Body of pancreas (tissue), 4 donors: ENCODE measurements at regions not wholly inside any gene's neighbourhood (a gene's known extent, or its start where the extent isn't known, plus 50 kb on each side); places are given as distances from the start of the nearest gene placed in this dataset.

ENCODE experiments used
- ATAC-seq: fragments of 150-250 bp; one replicate; pipeline ENCODE4 v1.9.1; 2016
- DNase-seq, 4 donors: peaks; one replicate each; pipeline ENCODE4 v3.0.0-alpha.2; 2019
- H3K27ac ChIP-seq, 4 donors: fragments of 200-600 bp; sonication (generic); 1 replicate in 3 of 4; 2 replicates in 1 of 4; pipeline versions ENCODE4 v1.5.1 to v1.6.1; 2016 to 2019; ENCODE audit warnings: mild to moderate bottlenecking in 1 of 4, mixed read lengths in 1 of 4, moderate library complexity in 1 of 4
- H3K27me3 ChIP-seq, 2 donors: fragments of 200-600 bp; sonication (generic); one replicate each; pipeline ENCODE4 v1.6.0; 2016; ENCODE audit warnings: mild to moderate bottlenecking in 1 of 2
- H3K36me3 ChIP-seq, 2 donors: fragments of 200-600 bp; sonication (generic); replicated peaks in 1 of 2; 2 replicates each; pipeline ENCODE4 v1.5.1; 2016; ENCODE audit warnings: low read depth in 2 of 2; ENCODE audit not compliant: insufficient read depth in 1 of 2
- H3K4me1 ChIP-seq: fragments of 200-600 bp; sonication (generic); one replicate; pipeline ENCODE4 v1.6.0; 2016
- H3K4me3 ChIP-seq, 2 donors: fragments of 200-600 bp; sonication (generic); 1 replicate in 1 of 2; 2 replicates in 1 of 2; pipeline ENCODE4 v1.5.1; 2016 to 2019
- H3K9me3 ChIP-seq, 3 donors: fragments of 200-600 bp; sonication (generic); 1 replicate in 2 of 3; 2 replicates in 1 of 3; pipeline ENCODE4 v1.5.1; 2016
- CTCF ChIP-seq, 7 experiments: fragments of 450-650 bp in 4 of 7; fragments of 200-600 bp in 3 of 7; sonication (generic) in 3 of 7; IDR thresholded peaks; one replicate each; pipeline ENCODE4 v1.5.1; 2016 to 2019; ENCODE audit warnings: antibody characterized with exemption in 7 of 7
- POLR2A ChIP-seq, 3 donors: fragments of 450-650 bp; IDR thresholded peaks; one replicate each; pipeline ENCODE4 v1.6.1; 2016; ENCODE audit warnings: antibody characterized with exemption in 3 of 3, mild to moderate bottlenecking in 2 of 3
- WGBS, 2 donors: methylation state at CpG; one replicate each; pipeline ENCODE4 v1.1.5; 2017; 5-methylcytosine and 5-hydroxymethylcytosine counted together
- intact Hi-C: fragments of 100-400 bp; cut with DNase I; formaldehyde crosslinking; loops from one replicate; pipeline ENCODE4 v1.15.1; 2023

- no peak for TF ChIP-seq POLR2A (IDR thresholded peaks at IDR 0.05)
- no peak for TF ChIP-seq CTCF (IDR thresholded peaks at IDR 0.05)
- no peak overlapping the region for H3K4me3 ChIP-seq
- no peak overlapping the region for H3K27ac ChIP-seq
- H3K9me3 ChIP-seq = no peaks in the 10 kb centered on the region
- intact Hi-C loops = no loop called here
- H3K36me3 ChIP-seq = no peaks in the 10 kb centered on the region
- no peaks in the 10 kb centered on the region for H3K4me1 ChIP-seq
- H3K27me3 ChIP-seq = no peaks in the 10 kb centered on the region
- WGBS, 2 donors = 83% methylated on average over 2 of the region's 2 CpGs; no CpG with 5 or more reads in 1 of the 2 donors
- ATAC-seq (no peak), DNase-seq (no peak)
Measured at GRCh38 chrX:125826080-125826479, 340.0 kb downstream of the DCAF12L2 start.

- WGBS, 2 donors = 62 to 74% methylated on average over 4 to 6 of the region's 6 CpGs
- H3K27ac ChIP-seq = no peak overlapping the region
- no peak overlapping the region for H3K4me3 ChIP-seq
- H3K4me1 ChIP-seq = no peaks in the 10 kb centered on the region
- H3K27me3 ChIP-seq = no peaks in the 10 kb centered on the region
- no peaks in the 10 kb centered on the region for H3K9me3 ChIP-seq
- H3K36me3 ChIP-seq = no peaks in the 10 kb centered on the region
- TF ChIP-seq POLR2A (IDR thresholded peaks at IDR 0.05) (no peak), CTCF (IDR thresholded peaks at IDR 0.05) (no peak)
- DNase-seq (no peak), ATAC-seq (no peak)
- intact Hi-C loops = no loop called here
Measured at GRCh38 chrX:125826774-125827451, 339.2 kb downstream of the DCAF12L2 start.

- Histone ChIP-seq H3K27me3 (no peaks in the 10 kb centered on the region), H3K4me1 (no peaks in the 10 kb centered on the region), H3K27ac (no peak overlapping the region), H3K4me3 (no peak overlapping the region), H3K9me3 (no peaks in the 10 kb centered on the region), H3K36me3 (no peaks in the 10 kb centered on the region)
- intact Hi-C loops = no loop called here
- ATAC-seq (no peak), DNase-seq (no peak)
- 50 to 71% methylated on average over 1 of the region's 1 CpG for WGBS, 2 donors
- TF ChIP-seq POLR2A (IDR thresholded peaks at IDR 0.05) = no peak
- no peak for TF ChIP-seq CTCF (IDR thresholded peaks at IDR 0.05)
Measured at GRCh38 chrX:125846271-125846670, 319.8 kb downstream of the DCAF12L2 start.

- DNase-seq = no peak
- Histone ChIP-seq H3K27me3 (no peaks in the 10 kb centered on the region), H3K4me1 (no peaks in the 10 kb centered on the region), H3K4me3 (no peak overlapping the region), H3K36me3 (no peaks in the 10 kb centered on the region), H3K9me3 (no peaks in the 10 kb centered on the region), H3K27ac (no peak overlapping the region)
- no peak for TF ChIP-seq POLR2A (IDR thresholded peaks at IDR 0.05)
- TF ChIP-seq CTCF (IDR thresholded peaks at IDR 0.05) = no peak
- ATAC-seq = no peak
- intact Hi-C loops = no loop called here
Measured at GRCh38 chrX:125850693-125851092, 315.4 kb downstream of the DCAF12L2 start.

GRCh38 chrX:125883169-125883568 lies 282.9 kb downstream of the DCAF12L2 start:
- H3K36me3 ChIP-seq = no peaks in the 10 kb centered on the region
- intact Hi-C loops = no loop called here
- WGBS, 2 donors = 58 to 60% methylated on average over 1 to 2 of the region's 2 CpGs
- no peaks in the 10 kb centered on the region for H3K27me3 ChIP-seq
- no peak for DNase-seq
- H3K9me3 ChIP-seq = no peaks in the 10 kb centered on the region
- no peak overlapping the region for H3K27ac ChIP-seq
- ATAC-seq = no peak
- H3K4me3 ChIP-seq = no peak overlapping the region
- no peak for TF ChIP-seq CTCF (IDR thresholded peaks at IDR 0.05)
- TF ChIP-seq POLR2A (IDR thresholded peaks at IDR 0.05) = no peak
- no peaks in the 10 kb centered on the region for H3K4me1 ChIP-seq
